ENCODE measurements at regions not wholly inside any gene's neighbourhood (a gene's known extent, or its start where the extent isn't known, plus 50 kb on each side); places are given as distances from the start of the nearest gene placed in this dataset.

DNA sequence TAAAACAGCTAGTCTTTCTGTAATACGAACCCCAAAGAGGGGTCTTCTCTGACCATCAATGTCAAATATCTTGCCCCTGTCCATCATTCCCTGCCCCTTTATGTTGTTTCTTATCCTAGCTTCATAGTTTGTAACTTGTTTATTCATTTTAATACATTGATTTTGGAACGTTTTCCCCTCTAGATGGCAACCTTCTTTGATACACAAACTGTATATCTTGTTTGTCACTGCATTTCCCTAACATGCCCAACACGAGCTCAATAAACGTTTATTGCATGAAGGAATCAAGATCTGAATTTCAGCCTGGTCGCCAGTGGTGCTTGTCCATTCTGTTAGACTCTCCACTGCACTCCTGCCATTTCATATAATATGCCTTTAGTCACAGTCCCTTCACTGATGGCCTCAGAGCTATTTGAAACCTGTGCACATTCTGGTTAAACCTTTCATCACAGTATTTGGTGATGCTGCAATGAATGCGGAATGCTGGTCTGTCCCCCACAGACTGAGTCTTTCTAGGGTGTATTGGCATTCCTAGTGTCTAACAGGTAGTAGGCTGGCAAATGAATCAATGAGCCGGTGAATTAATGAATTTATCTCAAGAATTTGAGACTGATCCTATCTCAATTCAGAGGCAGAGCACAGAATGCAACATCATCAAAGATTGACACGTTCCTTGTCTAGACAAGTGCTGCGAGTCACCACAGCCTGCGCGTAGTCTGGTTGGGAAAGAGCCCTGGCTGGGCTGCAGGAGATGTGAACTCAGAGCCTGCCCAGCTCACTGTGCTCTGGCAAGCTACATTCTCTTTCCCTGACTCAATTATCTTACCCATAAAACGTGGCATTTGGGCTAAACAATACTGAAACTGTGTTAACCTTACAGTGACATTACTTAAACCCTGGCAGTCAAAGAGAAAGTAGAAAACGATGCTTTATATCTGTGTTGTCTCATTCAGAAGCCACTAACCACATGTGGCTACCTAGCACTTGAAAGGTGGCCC, 55.2 kb upstream of the FRMD4A start:
- DNase-seq, result peak in 1 of 4 experiments; percentile 3

DNA sequence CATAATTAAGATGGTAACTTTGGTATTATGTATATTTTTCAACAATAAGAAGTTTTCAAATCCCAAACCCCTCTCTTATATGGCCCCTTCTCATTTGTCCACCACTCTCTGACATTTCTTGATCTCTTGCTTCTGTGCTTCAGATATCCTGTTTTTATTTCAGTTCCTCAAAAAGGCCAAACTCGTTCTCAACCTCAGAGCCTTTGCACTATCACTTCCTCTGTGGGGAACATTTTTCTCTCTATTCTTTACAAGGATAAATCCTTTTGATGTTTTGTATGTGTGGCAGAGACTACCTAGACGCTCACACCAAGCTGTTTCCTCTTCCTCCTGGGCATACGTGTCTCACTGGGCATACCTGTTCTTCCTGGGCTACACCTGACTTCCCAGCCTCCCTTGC, 54.2 kb upstream of the FRMD4A start:
- DNase-seq, result no peak

DNA sequence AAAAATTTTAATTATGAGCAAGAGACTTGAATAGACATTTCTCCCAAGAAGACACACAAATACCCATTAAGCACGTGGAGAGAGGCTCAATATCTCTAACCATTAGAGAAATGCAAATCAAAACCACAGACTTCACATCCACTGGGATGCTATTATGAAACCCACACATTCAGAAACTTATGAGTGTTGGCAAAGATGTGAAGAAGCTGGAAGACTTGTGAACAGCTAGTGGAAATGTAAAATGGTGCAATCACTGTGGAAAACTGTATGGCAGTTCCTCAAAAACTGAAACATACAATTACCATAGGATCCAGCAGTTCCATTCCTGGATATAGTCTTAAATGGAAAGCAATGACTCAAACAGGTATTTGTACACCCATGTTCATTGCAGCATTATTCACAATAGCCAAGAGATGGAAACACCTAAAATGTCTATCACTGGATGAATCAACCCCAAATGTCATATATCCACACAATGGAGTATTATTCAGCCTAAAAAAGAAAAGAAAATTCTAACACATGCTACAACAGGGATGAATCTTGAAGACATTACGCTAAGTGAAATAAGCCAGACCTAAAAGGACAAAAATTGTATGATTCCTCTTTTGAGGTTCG, 53.5 kb upstream of the FRMD4A start:
- DNase-seq, result no peak

DNA sequence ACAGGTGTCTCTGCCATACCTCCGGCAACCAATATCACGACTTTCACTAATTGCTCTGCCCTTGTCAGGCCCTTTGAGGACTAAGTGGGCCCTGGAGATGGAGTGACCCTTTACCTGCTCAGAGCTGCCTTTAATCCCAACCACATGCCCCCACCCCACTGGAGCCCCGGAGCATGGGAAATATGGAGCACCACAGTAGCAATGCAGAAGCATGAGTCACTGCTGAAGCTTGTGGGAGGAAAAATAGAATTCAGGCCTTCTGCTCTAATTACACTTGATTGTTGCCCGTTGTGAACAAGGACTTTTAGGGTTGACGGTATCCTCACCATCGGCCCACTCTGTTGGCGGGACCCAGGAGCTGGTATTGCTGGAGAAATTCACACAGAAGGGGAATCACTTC, 52.5 kb upstream of the FRMD4A start:
- no peak for DNase-seq

DNA sequence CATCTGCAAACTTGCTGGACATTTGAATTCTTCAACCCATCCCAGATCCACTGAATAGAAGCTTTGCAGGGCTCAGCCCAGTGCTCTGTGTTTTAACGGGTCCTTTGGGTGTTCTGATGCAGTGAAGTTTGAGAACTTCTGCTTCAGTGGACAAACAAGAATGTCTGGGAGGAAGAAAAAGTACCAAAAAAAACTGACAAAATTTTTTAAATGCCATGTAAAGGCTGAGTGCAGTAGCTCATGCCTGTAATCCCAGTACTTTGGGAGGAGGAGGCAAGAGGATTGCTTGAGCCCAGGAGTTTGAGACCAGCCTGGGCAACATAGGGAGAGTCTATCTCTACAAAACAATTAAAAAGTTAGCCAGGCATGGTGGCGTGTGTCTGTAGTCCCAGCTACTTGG, 51.8 kb upstream of the FRMD4A start:
- DNase-seq, result no peak

DNA sequence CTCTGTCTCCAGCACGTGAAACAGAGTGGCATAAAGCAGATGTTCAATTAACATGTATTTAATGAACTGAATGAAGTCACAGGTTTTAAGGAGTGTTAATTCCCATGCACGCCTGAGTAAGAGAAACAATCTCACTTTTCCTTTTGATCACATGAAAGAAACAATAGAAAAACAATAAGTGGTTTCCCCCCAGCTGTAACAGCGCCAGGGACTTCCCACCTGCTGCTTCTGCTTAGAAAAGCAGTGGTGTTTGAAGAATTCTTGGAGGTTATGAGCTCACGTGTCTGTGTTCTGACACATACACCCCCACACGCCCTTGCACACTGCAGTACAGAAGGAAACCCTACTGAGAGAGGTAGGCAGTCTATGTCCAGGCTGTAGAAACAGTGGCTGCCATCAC, 51.3 kb upstream of the FRMD4A start:
- no peak for DNase-seq

DNA sequence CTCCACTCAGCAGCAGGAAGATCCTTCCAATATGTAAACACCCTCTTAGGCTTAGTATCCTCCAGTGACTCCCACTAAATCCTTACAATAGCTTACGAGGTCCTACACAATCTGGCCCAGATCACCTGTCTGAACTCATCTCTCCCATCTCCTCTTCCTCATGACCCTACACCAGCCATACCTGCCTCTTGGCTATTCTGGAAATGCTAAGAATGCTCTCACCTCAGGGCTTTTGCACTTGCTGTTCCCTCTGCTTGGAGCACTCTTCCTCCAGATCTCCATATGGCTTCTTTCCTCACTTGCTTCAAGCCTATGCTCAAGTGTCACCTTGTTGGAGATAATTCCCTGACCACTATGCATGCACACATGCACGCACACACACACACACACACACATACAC, 50.8 kb upstream of the FRMD4A start:
- DNase-seq, result no peak

DNA sequence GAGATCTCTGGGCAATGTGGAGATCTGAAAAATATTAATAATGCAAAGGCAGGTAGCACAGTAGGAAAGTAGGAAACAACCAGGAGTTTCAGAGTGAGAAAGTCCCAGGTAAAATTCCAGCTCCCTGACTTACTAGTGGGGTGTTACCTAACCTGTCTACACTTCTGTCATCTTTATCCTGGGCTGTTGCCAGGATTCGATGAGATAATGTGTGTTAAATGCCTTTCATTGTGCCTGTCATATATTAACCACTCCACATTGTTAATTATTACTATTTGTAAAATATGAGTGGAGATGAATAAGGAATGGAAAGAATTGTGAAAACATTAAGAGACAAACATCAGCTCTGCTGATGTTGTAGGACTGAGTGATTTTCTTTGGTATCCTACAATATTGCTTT, 50.0 kb upstream of the FRMD4A start:
- DNase-seq, result no peak
